NCI-H524 treated with DMSO at 0.1 percent for 48 hours (cell line): ENCODE measurements at regions not wholly inside any gene's neighbourhood (a gene's known extent, or its start where the extent isn't known, plus 50 kb on each side); places are given as distances from the start of the nearest gene placed in this dataset.

ENCODE experiments used
- DNase-seq: peaks from one replicate; lab custom pipeline; 2025; lab: John Stamatoyannopoulos, UW

DNA sequence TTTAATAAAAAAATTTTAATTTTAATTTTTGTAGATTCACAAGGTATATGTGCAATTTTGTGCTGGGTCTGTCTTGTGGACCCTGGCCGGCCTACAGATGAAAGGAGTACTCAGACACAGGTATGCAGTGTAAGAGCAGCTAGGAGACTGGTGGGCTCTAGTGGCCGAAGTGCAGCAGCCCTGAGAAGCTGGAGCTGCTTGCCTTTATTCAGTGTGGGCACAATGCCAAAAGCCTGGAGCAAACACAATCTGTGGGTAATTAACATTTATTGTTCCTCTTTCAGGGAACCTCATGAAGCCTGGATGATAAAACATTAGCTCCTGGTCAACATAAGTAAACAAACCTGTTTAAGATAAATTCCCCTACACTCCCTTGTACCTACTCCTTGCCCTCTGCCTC is 135.7 kb upstream of the SEL1L start:
- no peak for DNase-seq

DNA sequence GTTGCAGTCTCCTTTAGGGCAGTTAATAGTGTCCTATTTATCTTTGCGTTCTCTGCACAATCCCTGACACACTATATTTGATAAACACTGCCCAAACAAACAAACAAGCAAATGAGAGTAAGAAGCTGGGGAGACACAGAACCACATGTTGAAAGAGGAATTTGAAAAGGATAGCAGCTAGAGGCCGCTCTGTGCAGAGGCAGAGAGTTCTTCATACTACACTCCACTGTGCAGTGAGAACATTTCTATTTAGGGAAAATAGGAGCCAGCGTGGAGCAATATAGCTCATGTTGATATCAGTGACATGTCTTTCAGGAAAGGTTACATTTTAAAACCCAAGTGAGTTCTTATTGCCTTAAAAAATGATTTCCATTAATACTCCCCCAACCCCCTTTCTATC is 140.3 kb upstream of the SEL1L start:
- no peak for DNase-seq

DNA sequence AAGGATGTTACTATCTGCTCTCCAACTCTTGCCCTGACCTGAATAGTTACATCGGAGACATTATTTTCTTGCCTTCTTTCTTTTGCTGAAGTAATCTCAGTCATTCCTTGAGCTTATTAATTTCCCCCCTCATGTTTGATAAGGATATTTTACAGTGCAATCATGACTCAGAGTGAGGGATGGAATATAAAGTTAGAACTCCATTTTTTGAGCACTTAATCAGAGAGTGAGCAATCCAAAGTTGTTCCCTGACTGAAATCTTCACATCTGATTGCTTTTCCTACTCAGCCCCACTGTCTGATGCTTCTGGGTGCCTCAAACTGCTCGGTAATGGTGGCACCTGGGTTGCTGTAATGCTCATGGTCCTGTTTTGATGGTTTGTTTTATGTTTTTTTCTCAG is 142.7 kb upstream of the SEL1L start:
- DNase-seq: no peak

DNA sequence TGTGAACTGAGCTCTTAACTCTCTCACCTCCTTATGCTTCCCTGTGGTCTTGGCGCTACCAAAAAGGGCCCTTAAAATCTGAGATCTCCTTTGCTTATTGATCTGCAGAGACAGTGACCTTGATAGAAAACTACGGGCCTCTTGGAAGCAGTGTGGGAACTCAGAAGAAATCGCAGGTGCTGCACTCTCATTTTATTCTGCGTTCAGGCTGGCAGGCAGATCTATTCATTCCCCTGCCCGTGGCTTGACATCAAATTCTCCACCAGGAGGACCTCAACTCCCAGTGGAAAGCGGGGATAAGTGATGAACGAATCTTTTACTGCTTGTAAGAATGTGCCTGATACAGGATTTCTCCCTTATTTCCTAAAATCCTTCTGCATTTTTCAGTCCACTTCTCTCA is 143.2 kb upstream of the SEL1L start:
- no peak for DNase-seq

DNA sequence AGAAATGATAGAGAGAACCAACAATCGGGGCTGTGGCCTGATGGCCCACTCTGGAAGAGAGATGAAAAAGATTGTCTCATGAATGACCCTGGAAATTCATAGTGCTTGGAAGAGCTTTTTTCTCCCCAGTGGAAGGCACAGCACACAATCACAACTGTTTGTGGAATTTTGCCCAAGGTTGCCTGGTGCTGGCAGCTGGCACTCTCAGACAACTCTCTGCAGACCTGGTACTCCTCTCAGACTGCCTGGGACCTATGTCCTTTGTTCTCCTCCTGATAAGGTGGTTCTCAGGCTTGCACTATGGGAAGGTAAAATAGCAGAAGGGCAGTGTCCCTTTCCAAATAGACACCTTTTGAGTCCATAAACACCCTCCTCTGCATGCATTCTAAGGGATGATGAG is 144.1 kb upstream of the SEL1L start:
- DNase-seq: no peak

DNA sequence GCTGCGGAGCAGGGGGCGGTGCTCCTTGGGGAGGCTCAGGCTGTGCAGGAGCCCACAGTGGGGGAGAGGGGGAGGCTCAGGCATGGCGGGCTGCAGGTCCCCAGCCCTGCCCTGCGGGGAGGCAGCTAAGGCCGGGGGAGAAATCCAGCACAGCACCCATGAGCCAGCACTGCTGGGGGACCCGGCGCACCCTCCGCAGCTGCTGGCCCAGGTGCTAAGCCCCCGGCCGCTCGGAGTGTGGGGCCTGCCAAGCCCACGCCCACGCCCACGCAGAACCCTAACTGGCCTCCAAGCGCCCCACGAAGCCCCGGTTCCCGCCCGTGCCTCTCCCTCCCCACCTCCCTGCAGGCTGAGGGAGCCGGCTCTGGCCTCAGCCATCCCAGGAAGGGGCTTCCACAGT is 145.6 kb upstream of the SEL1L start:
- no peak for DNase-seq

DNA sequence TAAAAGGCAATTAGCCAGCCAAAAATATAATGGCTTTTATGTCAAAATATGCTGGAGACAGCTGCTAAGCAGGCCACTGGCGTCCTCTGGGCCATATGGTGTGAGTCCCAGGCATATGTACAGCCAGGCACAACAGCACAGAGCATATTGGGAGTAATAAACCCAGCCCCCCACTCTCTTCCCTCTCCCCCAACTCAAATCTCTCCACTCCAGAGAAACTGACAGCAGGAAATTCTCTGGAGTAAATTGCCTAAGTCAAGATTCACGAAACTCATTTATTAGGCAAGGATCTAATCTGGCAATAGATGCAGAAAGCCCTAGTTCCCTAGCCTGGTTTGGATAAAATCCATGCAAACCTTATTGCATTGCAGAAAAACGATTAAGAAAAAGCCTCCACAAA is 147.9 kb upstream of the SEL1L start:
- peak; percentile 99 for DNase-seq

DNA sequence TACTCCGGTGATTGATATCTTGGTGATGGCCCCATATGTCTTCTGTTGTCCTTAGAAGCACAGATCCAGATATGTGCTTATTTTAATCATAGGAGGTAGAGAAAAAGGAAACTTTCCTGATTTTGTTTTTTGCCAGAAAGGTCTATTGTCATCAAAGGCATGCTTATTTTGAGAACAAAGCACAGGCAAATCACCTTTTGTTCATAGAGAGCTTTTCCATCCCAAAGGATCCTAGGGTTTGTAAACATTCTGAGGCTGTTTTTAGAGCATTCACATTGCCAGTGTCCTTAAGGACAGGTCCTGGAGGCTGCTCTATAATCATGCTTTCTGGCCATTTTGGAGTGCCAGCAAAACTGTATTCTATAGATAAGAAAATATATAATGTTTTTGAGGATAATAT is 148.5 kb upstream of the SEL1L start:
- no peak for DNase-seq

DNA sequence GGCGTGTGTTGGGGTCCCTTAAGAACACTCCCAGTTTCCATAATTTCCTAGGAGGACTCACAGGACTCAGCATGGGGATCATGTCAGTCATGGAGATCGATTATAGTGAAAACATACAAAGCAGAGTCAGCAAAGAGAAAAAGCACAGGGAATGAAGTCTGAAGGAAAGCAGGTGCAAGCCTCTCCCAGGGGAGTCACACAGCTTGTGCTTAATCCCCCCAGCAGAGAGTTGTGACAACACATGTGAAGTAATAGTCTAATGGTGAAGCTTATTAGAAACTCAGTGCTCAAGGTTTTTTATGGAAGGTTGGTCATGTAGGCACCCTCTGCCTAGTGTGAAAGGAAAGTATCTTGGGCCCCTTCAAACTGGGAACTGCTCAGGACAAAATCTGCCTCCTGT is 149.0 kb upstream of the SEL1L start:
- peak; percentile 97 for DNase-seq

DNA sequence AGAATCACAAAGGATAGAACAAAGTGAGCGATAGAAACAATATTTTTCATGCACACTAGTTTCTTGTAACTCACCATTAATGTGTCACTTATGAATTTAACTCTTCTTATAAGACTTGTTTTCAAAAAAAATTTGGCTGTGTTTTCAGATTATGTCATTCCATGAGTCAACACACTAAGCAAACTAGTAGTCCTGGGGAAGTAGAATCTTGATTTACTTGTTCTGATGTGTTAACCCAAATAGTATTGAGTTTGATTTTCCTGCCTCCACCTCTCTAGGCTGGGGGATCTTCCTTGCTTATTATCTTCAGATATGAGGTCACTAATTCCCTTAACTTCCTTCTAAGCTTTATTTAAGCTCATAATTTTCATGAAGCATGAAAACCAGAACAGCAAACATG is 151.0 kb upstream of the SEL1L start:
- DNase-seq: no peak

DNA sequence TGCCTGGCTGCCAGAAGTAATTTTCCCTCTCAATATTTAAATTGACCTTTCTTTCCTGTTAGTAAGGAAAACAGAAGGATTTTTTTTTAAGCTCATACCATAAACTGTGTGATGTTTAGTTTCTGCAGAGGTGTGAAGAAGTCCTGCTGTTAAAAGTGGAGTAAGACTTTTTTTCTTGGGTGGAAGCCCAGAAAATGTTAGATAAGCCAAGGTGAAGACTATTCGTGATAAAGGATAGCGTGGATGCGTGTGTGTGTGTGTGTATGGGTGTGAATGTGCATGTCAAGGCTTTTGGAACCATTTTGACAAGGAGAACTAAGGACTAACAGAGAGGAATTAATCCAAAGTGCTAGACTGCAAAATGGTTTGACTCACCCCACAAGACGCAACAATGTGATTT is 152.9 kb upstream of the SEL1L start:
- no peak for DNase-seq

DNA sequence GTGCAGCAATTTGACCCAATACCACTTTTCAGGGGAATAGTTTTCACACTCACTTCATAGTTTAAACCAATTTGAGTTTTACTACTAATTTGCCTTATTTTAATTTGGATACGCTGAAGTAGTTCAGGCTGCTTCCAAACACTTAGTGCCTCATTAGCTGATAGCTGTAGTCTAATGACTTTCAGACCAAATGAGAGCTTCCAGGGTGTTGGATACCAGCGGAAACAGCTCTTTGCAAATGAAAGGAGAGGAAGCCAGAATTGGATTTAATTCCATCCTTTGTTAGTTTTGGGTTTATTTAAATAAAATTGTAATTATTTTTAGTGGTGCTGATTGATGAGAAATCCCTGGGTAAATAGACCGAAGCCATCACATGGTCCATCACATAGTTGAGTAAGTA is 158.3 kb upstream of the SEL1L start:
- no peak for DNase-seq

DNA sequence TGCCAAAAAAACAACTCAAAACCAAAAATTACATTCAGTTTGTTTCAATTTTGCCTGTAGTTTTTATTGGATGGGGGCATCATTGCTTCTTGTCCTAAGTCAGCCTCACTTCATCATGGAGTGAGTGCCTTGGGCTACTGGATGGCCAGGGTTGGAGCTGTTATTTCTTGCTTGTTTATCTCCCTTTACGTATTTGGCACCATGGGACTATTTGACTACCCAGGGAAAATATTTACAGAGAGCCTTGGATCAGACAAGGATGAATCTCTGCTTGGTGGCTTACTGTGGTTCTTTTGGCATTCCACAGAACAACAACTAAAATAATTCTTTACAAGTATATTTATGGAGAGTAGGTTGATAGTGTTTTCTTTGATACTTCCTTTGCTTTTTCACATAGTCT is 160.8 kb upstream of the SEL1L start:
- DNase-seq: no peak

DNA sequence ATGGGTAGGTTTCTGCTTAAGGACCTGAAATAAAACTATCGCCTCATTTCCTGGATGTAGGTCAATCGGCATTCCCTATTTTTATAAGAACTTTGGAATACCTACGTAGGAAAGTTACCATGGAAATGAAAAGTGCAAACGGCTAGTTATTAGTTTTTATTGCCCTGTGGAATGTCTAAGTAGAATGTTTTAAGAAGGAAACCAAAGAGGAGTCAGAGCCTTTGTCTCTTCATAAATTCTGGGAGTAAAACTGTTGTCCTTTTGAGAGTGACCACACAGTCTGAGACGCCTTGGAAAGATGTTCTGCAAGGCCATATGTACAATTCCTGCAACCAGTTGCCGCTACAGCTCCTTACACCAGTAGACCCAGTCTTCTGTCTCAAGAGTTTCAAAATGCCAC is 176.0 kb upstream of the SEL1L start:
- no peak for DNase-seq

DNA sequence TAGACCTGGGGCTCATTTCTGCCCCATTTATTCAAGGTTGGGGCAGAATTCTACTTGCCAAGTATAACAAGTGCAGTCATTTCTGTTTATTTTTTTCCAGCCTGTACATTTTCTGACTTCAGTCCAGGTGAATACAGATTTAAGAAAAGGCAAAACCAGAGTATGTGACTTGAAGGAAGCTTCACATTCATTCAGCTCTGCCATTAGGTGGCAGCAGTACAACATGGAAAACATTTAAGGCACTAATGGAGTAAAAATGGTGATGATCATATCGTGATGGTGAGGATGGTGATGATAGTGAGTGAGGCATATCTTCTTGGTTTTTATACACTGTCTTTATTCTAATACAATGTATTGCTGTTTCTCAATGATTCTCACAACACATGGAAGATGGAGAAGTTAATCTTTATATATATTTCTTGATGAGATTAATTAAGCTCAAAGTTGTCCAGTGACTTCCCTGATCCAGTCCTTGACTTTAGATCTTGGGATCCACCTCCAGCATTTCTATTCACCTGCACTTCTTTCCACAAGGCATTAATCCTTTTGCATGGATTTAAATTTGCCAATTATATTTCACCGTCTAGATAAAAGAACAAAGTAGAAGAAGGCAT is 176.7 kb upstream of the SEL1L start:
- DNase-seq: peak; percentile 31

DNA sequence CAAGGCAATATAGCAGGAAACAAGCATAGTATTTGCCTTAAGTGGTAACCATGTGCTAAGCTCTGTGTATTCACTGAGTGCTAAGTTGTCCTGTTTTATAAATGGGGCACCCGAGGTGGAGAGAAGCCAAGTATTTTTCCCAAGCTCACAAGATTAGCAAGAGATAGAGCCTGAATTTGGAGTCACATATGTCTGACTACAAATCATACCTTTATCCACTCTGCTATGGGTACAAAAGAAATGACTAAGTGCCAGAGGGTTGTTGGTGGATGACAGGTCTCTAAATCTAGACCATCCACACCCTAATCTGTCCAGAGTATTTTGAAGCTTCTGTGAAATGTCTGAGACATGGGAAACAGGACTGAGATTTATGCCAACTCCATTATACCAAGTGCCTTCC is 182.1 kb upstream of the SEL1L start:
- no peak for DNase-seq

DNA sequence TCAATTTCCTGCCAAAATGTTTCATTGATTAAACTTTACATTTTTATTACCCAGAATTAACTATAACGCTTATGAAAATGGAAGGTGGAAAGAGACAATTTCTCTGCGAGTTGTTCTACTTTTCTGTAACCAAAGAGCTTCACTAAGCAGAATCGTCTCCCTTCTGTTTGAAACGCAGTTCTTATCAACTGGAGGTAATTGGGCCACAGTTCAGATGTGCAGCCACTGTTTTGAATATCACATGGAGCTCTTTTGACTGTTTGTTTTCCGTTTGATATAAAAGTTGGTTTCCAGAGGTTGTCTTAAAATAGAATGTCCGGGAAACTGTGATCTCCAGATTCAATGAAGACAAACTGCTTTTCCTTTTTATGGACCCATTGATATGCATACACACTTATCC is 183.3 kb upstream of the SEL1L start:
- DNase-seq: no peak

DNA sequence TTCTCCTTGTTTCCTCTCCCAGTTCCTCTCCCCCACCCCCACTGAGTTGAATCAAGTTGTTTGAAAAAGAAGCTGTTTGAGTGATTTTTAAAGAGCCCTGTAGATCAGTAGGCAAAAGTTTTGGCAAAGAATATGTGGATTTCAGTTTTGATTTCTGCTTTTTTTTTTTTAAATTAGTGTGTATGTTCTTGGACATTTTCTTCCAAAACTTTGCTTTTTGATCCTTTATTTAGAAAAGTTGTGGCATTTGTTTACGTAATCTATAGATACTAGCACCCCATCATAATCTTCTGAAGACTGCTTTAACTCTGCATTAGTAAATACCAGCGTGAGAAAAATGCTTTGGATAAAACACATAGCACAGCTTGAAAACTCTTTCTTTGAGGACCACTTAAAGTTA is 190.3 kb upstream of the SEL1L start:
- DNase-seq: no peak

DNA sequence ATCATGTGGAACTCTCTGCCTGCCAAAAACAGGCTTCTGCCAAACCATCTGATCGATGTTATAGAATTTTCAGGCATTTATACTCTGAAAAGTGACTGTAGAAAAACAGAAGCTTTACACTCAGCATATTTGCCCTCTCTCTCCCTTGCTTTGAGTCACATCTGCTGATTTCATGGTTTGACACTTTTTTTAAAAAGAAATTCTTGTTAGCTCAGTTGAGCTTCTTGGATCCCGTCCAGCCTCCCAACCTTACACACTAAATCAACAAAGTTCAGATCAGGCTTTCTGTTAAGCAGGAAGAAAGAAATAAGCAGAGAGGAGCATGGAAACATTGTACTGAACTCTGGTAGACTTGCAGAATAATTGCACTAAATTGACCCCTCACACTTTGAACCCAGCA is 193.6 kb upstream of the SEL1L start:
- DNase-seq: no peak

DNA sequence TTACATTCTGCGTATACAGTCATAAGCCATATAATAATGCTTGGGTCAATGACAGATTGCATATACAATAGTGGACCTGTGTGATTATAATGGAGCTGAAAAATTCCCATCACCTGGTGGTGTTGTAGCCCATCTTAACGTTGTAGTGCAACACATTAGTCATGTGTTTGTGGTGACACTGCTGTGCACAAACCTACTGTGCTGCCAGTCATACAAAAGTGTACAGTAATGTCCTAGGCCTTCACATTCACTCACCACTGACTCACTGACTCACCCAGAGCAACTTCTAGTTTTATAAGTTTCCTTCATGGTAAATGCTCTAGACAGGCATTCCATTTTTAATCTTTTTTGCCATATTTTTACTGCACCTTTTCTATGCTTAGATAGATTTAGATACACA is 194.8 kb upstream of the SEL1L start:
- no peak for DNase-seq

DNA sequence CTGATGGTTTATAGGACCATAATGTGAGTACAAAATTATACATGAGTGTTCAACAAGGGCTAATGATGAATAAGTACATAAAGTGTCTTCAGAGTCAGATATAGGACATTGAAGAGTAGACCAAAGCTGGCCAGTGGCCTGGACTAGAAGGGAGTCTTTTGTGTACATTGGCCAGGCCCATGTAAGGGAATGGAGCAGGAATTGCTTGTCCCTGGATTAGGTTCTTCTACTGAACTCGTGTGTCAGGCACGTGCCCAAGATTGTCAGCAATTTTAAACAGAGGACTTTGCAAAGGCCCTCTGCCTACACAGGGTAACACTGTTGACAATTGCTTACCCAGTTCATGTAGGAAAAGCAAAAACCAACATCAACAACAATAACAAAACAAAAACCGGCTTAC is 196.0 kb upstream of the SEL1L start:
- DNase-seq: no peak

DNA sequence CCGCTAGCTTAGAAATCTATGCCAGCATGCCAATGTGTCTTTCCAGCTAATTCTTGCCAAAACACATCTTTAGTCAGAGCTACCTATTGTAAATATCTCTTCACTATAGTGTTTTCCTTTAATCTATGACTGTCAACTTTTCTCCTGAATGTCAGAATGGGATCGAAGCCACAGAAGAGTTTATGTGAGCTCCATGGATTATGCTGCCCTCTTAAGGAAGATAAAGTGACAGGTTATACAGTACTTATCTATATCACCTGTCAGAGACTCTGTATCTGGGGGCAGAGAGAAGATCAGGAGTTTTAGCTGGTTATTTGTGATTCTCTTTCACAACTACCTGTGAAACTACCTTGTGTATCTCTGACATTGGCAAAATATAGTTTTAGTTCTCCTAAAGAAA is 204.3 kb upstream of the SEL1L start:
- DNase-seq: peak; percentile 10

DNA sequence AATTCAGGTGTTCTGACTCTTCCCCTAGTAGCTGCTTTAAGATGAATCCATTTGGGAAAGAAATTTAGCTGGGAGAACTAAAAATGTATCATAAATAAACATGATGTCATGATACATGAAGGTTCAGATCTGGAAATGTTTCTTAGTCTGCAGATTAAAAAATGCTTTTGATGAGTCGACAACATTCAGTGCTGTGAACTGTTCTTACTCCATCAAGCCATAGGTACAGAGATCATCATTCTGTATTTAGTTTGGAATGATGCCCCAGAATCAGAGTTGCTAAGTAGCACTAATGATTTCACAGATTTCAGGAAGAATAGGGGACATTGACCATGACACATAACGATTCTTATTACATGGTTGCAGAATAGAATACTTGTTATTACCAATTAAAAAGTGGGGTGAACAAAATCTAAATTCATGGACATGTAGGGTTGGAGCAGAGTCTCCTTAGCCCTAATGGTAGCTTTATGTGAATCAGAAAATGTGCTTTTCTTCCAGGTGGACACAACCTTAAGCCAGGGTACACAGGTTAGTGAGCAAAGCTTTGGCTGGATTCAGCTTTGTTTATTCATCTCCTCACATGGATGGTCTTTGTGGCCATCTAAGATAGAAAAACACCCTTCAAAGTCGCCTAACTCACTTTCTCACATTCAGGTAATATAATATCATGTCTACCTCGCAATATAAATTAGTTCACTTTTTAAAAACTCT is 205.4 kb upstream of the SEL1L start:
- no peak for DNase-seq

DNA sequence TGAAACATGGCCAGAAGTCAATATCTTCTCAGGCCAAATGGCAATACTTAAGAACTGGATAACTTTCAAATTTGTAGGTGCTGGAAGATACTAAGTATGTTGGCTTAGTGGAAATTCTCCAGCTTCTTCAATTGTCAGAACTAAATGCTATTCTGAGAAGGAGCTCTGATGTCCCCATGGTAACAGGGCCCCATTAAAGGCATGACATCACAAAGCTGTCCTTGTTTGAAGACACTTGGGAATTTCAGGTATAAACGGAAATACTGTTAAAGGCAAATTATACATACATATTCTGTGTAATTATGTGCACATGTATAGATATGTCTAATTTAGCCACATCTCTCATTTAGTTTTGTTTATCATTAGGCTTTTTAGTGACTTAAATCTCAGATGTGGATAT is 210.0 kb upstream of the SEL1L start:
- no peak for DNase-seq
